Activated T-cell treated with anti-CD3 and anti-CD28 coated beads for 48 hours (primary cell): ENCODE measurements at regions not wholly inside any gene's neighbourhood (a gene's known extent, or its start where the extent isn't known, plus 50 kb on each side); places are given as distances from the start of the nearest gene placed in this dataset.

ENCODE experiments used
- DNase-seq: peaks from one replicate; pipeline ENCODE4 v3.0.0-alpha.2; 2020; ENCODE audit warnings: low read depth

GRCh38 chr6:44500074-44500473 is 112.6 kb downstream of the CDC5L start:
- DNase-seq = no peak

- no peak for DNase-seq
Observed at GRCh38 chr6:44503471-44503870, 116.0 kb downstream of the CDC5L start.

- DNase-seq = no peak
Observed at GRCh38 chr6:44504301-44504791, 116.8 kb downstream of the CDC5L start.

- DNase-seq = no peak
Observed at GRCh38 chr6:44505751-44506150, 118.2 kb downstream of the CDC5L start.

GRCh38 chr6:44507014-44507413 is 119.5 kb downstream of the CDC5L start:
- no peak for DNase-seq

- no peak for DNase-seq
Observed at GRCh38 chr6:44508646-44509045, 121.1 kb downstream of the CDC5L start.

GRCh38 chr6:44511126-44511525 is 123.6 kb downstream of the CDC5L start:
- no peak for DNase-seq

GRCh38 chr6:44512868-44513741 is 125.6 kb downstream of the CDC5L start:
- DNase-seq = no peak

- no peak for DNase-seq
Observed at GRCh38 chr6:44514085-44514484, 126.6 kb downstream of the CDC5L start.

- no peak for DNase-seq
Observed at GRCh38 chr6:44514576-44515193, 127.2 kb downstream of the CDC5L start.

- DNase-seq = no peak
Observed at GRCh38 chr6:44522871-44523270, 135.4 kb downstream of the CDC5L start.

GRCh38 chr6:44524476-44525227 is 137.1 kb downstream of the CDC5L start:
- DNase-seq = no peak

- DNase-seq = no peak
Observed at GRCh38 chr6:44525761-44526351, 138.3 kb downstream of the CDC5L start.

- no peak for DNase-seq
Observed at GRCh38 chr6:44527181-44527580, 139.7 kb downstream of the CDC5L start.

GRCh38 chr6:44527583-44528369 is 140.3 kb downstream of the CDC5L start:
- DNase-seq = no peak

GRCh38 chr6:44528370-44528644 is 140.8 kb downstream of the CDC5L start:
- DNase-seq = no peak

GRCh38 chr6:44528716-44529115 is 141.2 kb downstream of the CDC5L start:
- no peak for DNase-seq

- DNase-seq = no peak
Observed at GRCh38 chr6:44529146-44529905, 141.8 kb downstream of the CDC5L start.

- DNase-seq = no peak
Observed at GRCh38 chr6:44530209-44530909, 142.9 kb downstream of the CDC5L start.

GRCh38 chr6:44530910-44531234 is 143.4 kb downstream of the CDC5L start:
- DNase-seq = no peak
